GM10266 (cell line): ENCODE measurements at regions not wholly inside any gene's neighbourhood (a gene's known extent, or its start where the extent isn't known, plus 50 kb on each side); places are given as distances from the start of the nearest gene placed in this dataset.
"Not testable (repeated sequence)": the region's sequence is repeated elsewhere in the genome, so short reads cannot be mapped to it uniquely, and the experiment has no call there.

Source experiments
- DNase-seq: peaks from one replicate; pipeline ENCODE4 v3.0.0; 2012; ENCODE audit errors: extremely low spot score
- TF ChIP-seq, protein P1 (sequence below): IDR thresholded peaks from 2 replicates; pipeline ENCODE4 v1.5.1; 2012; ENCODE audit warnings: mild to moderate bottlenecking, low read depth; ENCODE audit not compliant: control insufficient read depth, insufficient read depth; ENCODE audit errors: missing control alignments

DNA sequence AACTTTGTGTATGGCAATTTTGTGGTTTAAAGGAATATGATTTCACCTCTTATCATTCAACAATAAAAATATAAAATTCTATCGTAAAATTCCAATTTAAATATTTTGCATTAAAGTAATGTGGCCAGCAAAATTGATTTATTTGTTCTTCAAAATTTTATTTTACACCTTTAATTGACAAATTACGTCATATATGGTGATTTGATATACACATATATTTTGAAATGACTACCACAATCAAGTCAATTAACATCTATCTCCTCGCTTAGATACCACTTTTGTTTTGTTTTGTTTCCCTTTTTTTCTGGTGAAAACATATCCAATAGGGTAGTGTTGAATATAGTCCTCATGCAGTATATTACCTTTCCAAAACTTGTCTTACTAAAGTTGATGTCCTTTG is 467.6 kb upstream of the HS3ST5 start:
- TF ChIP-seq, protein P1, sequence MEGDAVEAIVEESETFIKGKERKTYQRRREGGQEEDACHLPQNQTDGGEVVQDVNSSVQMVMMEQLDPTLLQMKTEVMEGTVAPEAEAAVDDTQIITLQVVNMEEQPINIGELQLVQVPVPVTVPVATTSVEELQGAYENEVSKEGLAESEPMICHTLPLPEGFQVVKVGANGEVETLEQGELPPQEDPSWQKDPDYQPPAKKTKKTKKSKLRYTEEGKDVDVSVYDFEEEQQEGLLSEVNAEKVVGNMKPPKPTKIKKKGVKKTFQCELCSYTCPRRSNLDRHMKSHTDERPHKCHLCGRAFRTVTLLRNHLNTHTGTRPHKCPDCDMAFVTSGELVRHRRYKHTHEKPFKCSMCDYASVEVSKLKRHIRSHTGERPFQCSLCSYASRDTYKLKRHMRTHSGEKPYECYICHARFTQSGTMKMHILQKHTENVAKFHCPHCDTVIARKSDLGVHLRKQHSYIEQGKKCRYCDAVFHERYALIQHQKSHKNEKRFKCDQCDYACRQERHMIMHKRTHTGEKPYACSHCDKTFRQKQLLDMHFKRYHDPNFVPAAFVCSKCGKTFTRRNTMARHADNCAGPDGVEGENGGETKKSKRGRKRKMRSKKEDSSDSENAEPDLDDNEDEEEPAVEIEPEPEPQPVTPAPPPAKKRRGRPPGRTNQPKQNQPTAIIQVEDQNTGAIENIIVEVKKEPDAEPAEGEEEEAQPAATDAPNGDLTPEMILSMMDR, result no peak
- no peak for DNase-seq

DNA sequence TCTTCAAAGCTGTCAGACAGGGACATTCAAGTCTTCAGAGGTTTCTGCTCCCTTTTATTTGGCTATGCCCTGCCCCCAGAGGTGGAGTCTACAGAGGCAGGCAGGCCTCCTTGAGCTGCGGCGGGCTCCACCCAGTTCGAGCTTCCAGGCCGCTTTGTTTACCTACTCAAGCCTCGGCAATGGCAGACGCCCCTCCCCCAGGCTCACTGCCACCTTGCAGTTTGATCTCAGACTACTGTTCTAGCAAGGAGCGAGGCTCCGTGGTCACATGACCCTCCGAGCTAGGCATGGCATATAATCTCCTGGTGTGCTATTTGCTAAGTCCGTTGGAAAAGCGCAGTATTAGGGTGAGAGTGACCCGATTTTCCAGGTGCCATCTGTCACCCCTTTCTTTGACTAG is 462.6 kb upstream of the HS3ST5 start:
- not testable (repeated sequence) for DNase-seq

DNA sequence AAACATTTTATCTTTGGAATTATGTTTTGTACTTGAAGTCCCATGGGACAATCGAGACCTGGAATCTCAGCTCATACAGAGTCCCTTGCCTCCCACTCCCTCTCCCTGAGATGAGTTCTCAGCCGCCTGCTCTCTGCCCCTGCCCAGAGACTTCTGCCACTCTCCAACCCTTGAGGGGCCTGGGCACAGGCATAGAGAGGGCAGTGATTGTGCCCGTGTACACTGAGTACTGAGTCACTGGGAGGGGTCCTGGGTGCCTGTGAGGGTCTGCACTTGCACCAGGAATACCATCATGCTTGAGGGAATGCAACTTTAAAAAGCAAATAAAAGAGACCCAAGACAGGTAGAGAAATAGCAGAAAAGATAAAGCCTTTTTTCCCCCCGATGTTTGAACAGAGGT is 453.8 kb upstream of the HS3ST5 start:
- no peak for DNase-seq
- TF ChIP-seq, protein P1, result no peak

DNA sequence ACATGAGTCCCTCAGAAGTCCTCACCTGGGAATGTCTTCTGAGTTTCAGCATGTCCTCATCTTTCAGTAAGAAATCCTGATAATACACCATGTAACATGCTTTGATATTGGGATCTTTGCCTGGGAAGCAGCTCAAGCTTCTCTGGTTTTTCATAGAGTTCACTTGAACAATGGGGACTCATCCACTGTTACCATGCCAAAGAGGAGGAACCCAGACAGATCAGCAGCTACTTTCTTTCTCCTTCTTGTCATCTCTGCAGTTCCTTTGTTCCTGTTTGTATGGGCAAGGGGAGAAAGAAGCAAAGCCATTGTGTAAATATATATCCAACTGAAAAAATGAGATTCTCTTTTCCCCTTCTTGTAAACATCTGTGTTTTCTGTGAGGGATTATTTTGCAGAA is 450.6 kb upstream of the HS3ST5 start:
- TF ChIP-seq, protein P1, result no peak
- DNase-seq, result no peak

DNA sequence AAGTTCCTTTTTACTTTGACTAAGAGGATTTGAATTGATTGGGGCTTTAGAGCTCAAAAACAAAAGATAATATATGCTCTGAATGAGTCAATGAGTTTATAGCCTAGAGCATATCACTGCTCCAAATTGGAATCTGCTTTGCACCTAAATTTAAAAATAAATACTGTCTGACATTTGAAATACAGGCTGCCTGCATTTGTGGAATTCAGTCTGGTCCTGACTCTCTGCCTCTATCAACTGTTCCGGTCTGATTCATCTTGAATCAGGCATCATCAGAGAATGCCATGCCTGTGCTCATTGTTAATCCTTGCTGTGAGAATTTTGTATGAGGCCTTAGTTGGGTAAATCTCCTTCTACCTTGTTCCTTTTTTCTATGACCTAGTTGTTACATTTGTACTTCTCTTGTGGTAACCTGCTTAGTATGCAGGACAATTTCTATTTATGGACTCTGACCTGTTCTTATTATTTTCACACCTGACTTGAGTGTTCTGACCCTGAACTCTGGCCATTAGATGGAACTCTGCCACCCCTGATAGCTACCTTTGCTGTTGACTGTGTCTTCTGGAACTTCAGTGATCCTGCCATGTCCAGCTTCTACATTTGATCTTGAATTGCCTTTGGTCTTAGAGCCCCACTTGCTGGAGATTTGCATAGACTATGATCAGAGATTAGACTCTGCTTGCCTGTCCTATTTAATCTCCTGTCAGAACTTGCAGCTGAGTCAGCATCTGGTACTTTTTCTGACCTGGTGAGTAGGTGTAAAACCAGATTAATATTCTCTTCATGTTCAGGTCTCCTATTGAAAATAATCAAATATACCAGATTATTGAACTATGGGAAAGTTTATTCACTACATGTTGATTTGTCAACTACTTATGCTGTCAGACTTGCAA is 442.7 kb upstream of the HS3ST5 start:
- DNase-seq, result no peak
- TF ChIP-seq, protein P1, result no peak

DNA sequence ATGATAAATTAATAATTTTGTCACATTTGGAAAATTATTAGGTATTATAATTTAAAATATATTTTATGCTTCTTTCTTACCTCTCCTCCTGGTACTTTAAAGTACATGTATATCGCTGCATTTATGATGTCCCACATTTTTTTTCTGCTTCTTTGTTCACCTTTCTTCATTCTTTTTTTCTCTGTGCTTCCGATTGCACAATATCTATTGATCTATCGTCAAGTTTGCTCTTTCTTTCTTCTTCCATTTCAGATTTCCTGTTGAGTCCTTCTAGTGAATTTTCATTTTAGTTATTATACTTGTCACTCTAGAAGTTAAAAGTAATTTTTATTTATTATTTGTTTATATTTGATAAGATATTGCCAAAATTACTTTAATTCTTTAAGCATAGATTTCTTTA is 441.0 kb upstream of the HS3ST5 start:
- TF ChIP-seq, protein P1, result no peak
- DNase-seq, result no peak

DNA sequence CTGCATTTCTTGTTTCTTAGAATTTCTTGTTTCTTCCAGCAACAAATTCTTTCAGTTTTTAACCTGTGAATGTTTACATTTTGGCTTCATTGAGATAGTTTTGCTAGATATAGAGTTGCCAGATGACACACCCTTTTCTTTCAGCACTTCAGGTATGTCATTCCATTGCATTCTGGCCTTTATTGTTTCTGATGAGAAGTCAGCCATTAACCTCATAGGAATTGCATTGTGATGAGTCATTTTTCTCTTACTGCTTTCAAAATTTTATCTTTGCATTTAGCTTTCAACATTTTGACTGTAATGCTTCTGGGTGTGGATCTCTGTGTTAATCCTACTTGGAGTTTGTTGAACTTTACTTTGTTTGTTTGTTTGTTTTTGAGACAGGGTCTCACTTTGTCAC is 440.3 kb upstream of the HS3ST5 start:
- DNase-seq, result no peak
- TF ChIP-seq, protein P1, result no peak
